UCSD-AML1 (cell line): ENCODE measurements at regions not wholly inside any gene's neighbourhood (a gene's known extent, or its start where the extent isn't known, plus 50 kb on each side); places are given as distances from the start of the nearest gene placed in this dataset.
"Not testable (repeated sequence)": the region's sequence is repeated elsewhere in the genome, so short reads cannot be mapped to it uniquely, and the experiment has no call there.

Experiments used
- DNase-seq: peaks from one replicate; lab custom pipeline; 2025; ENCODE audit not compliant: unreplicated experiment; lab: John Stamatoyannopoulos, UW

GRCh38 chr11:128171506-128171905 is 415.9 kb downstream of the ETS1 start:
- no peak for DNase-seq

- DNase-seq: no peak
These were observed 421.8 kb downstream of the ETS1 start for GRCh38 chr11:128165572-128165971.

DNA sequence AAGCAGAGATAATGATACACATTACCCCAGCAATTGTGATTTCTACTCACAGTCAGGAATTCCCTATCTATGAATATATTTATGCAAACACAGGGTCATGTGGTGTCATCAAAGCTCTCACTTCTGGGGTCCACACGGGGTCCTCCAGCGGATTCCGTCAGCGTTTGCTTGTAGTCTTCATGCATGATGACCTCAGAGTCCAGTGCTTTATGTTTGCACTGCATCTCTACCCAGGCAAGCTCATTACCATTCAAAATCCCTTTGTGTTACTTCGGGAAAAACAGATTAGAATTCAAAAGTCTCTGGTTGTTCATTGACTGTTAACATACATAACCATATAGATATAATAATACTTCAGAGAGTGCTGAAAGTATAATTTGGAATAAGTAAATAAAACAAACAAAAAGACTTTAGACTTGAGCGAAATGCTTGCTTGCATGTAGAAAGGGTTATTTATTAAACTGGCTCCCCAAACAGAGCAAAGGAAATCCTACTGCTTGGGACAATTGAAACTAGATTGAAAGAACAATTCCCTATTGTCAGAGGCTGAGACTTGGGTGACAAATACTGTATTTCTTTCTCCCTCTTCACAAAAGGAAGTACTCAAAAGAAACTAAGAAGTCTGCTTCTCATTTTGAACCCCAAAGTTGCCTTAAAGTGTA is 423.1 kb downstream of the ETS1 start:
- no peak for DNase-seq

DNA sequence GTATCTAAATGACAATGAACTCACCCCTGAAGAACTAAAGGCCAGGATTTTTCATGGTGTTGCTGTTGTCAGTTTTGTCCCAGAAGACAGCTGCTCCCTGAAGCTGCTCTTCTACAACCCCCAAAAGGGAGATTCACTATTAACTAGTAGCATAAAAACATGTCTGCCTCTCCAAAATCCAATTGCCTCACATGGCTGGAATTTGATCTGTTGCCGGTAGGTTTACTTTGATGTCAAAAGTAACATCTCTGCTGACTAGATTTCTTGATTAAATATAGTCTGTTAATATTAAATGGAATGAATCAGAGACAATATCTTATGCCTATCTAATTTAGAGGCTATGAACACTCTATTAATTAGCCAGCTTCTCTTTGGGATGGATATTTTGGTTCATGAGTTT is 425.4 kb downstream of the ETS1 start:
- no peak for DNase-seq

DNA sequence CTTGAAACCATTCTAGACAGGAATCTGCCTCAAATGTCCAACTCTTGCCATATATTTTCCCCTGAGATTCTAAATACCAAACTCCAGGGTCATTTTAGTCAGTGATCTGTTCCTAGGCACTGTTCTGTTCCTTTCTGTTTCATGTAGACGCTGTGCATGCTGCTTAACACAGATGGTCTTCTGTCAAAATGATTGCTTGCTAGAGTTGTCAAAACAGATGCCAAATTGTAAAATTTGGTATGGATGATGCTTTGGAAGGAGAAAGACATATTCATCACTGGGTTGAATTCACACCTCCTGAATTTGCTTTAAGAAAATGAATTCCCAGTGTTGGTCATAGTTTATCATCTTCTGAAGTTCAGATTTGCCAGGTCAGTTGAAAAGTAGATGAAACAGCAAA is 425.9 kb downstream of the ETS1 start:
- DNase-seq: no peak

- DNase-seq: no peak
These were observed 428.5 kb downstream of the ETS1 start for GRCh38 chr11:128158860-128159259.

GRCh38 chr11:128157423-128158298 is 429.7 kb downstream of the ETS1 start:
- DNase-seq: no peak

DNA sequence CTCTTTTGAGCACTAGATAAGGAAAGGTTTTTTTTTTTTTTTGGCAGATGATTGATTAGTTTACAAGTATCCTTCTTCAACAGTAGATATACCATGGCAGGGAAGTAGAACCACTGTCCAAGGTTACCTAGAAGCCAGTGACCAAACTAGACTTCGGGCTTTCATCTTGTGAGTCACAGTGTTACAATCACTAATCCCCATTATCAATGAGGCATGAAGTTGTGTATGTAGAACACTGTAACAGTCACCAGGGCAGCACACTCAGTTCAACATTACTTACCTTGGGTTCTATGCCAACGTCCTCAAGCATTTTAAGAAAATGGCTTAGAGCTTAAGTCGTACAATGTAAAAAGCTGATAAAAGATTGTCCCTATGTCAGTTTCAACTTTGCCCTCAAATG is 430.9 kb downstream of the ETS1 start:
- no peak for DNase-seq

- no peak for DNase-seq
These were observed 431.8 kb downstream of the ETS1 start for GRCh38 chr11:128155590-128155989.

GRCh38 chr11:128153697-128154048 is 433.7 kb downstream of the ETS1 start:
- DNase-seq: no peak

DNA sequence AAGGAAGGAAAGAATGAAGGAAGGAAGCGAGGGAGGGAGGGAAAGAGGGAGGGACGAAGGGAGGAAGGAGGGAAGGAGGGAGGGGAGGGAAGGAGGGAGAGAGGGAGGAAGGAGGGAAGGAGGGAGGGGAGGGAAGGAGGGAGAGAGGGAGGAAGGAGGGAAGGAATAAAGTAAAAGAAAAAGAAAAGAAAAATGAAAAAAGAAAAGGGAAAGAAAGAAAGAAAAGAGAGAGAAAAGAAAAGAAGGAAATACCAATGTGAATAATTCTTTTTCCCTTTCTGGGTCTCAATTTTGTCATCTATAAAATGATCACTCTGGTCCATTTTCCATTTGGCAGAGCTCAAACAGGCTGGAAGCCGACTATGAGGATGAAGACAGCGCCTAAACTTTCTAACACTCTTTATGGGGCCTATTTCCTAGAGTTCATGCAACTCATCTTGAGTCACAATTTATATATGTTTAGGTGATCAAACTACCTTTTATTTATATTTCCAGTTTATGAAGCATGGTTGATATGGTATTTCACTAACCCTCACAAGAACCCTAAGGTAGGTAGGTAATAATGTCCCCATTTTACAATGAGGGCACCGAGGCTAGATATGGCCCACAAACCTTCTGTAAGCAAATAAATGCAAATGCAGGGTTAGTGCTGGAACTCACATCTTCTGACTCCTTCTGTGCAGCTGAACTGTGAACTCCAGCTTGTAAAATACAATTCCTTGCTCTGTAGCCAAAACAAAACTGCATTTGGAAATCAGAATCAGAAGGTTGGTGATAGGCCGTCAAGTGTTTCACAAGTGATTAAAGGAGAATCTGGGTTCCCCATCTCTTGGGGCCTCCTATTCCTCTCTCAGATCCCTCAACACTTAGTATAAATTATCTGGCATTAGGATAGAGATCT is 434.3 kb downstream of the ETS1 start:
- no peak for DNase-seq

GRCh38 chr11:128151780-128152179 is 435.6 kb downstream of the ETS1 start:
- no peak for DNase-seq

DNA sequence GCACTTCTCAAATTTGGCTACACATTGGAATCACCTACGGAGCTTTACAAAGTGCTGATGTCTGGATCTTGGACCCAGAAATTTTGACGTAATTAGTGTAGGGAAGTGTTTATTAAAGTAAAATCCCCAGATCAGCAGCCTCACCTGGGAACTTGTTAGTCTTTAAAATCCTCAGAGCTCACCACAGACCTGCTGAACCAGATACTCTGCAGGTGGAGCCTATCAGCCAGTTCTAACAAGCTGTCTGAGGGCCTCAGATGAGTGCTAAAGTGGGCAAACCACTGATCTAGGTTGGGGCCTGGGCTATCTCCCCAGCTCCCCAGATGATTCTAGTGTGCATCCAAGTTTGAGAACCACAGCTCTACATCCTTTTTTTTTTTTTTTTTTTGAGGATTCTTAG is 436.0 kb downstream of the ETS1 start:
- no peak for DNase-seq

- no peak for DNase-seq
These were observed 439.1 kb downstream of the ETS1 start for GRCh38 chr11:128148208-128148607.

DNA sequence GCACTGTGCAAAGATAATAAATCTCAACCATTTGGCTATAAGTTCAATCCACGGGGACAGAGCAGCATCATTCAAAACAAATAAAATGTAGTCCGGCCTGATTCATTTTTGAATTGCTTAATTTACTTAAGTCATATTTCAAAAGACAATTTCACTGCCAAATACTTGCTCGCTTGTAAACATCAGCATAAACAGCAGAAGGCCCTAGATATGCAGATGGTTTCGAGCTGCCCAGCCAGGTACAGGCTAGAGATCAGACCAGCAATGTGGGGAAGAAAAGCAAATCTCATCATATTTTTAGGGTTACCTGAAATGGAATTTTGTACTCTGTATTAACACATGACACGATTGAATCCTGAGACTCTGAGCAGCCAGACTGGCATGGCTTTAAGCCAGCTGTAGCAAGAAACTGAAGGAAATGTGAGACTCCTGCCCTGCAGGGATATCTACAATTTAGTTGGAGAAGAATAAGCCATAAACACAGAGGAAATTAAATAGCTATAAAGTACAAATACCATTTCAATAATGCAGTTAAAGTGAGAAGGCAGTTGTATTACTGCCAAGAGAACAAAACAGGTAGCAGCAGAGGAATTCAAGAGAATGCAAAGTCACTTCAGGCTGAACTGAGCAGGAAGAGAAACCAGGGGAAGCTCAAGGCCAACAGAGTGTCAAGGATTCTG is 440.3 kb downstream of the ETS1 start:
- DNase-seq: no peak

DNA sequence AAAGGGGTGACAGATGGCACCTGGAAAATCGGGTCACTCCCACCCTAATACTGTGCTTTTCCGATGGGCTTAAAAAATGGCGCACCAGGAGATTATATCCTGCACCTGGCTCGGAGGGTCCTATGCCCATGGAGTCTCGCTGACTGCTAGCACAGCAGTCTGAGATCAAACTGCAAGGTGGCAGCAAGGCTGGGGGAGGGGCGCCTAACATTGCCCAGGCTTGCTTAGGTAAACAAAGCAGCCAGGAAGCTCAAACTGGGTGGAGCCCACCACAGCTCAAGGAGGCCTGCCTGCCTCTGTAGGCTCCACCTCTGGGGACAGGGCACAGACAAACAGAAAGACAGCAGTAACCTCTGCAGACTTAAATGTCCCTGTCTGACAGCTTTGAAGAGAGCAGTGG is 447.1 kb downstream of the ETS1 start:
- not testable (repeated sequence) for DNase-seq

GRCh38 chr11:128135451-128135850 is 451.9 kb downstream of the ETS1 start:
- no peak for DNase-seq

DNA sequence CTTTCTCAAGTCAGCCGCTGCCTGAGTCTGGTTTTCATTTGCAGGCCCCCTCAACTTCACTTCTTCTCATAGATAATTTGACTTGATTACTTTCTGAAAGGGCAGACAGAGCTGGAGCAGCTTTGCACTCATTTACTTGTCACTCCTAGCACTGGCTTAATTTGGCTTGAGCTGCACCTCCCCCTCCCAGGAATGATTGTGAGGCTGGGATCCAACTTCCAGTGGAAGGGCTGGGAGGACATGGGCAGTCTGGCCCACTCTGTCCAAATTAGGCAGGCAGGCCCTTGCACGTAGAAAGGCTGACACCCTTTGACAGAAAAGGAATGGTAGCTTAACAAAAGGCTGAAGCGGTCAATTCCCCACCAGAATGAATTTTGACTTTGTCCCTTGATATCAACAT is 453.9 kb downstream of the ETS1 start:
- no peak for DNase-seq

GRCh38 chr11:128130052-128130451 is 457.3 kb downstream of the ETS1 start:
- no peak for DNase-seq

DNA sequence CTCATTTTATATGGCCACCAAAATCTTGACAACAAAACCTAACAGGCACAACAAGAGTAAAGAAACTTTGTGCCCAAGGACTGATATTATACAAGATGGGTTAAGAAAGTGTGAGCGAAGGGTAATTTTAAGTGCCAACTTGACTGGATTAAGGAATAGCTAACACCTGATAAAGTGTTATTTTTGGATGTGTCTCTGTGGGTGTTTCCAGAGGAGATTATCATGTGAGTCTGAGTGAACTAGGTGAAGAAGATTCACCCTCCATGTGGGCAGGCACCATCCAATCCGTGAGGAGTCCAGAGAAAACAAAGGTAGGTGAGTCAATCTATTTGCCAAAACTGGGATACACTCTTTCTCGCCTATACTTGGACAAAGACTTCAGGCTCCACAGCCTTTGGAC is 461.6 kb downstream of the ETS1 start:
- DNase-seq: no peak

DNA sequence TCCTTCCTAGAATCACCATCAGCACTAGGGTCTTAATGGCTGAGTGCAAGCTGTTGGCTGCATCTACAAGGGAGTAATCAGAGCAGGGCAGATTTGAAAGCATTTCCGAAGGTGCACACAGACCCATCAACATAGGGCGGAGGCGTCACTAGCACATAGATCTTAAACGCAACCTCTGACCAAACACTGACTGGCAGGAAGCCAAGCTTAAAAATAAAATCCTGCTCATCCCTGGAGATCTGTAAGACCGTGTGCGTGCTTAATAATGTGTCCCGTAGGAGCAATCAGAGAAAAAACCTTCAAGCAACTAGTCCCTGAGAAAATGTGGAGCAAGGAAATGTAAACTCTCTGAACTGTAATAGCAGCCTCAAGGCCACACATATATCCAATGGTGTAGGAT is 470.5 kb downstream of the ETS1 start:
- DNase-seq: no peak
